Suprapubic skin (tissue), 4 donors: ENCODE measurements at regions not wholly inside any gene's neighbourhood (a gene's known extent, or its start where the extent isn't known, plus 50 kb on each side); places are given as distances from the start of the nearest gene placed in this dataset.

Experiments used
- CTCF ChIP-seq, 2 donors: fragments of 200-600 bp in 1 of 2; fragments of 450-650 bp in 1 of 2; sonication (generic) in 1 of 2; IDR thresholded peaks; one replicate each; pipeline ENCODE4 v1.5.1; 2016 to 2019; ENCODE audit warnings: antibody characterized with exemption in 2 of 2, mild to moderate bottlenecking in 1 of 2, moderate library complexity in 1 of 2
- EP300 ChIP-seq: sonication (generic); formaldehyde crosslinking; IDR thresholded peaks from one replicate; pipeline ENCODE4 v1.6.1; 2017; ENCODE audit warnings: antibody characterized with exemption
- POLR2A ChIP-seq, 2 donors: fragments of 450-650 bp; IDR thresholded peaks; one replicate each; pipeline ENCODE4 v1.6.1; 2017; ENCODE audit warnings: antibody characterized with exemption in 2 of 2, mild to moderate bottlenecking in 2 of 2, moderate library complexity in 2 of 2
- POLR2AphosphoS5 ChIP-seq, 3 donors: sonication (generic); formaldehyde crosslinking; IDR thresholded peaks; one replicate each; pipeline ENCODE4 v1.6.1; 2017; ENCODE audit warnings: antibody characterized with exemption in 3 of 3

GRCh38 chr3:118526758-118527513 lies 507.7 kb downstream of the IGSF11 start:
- TF ChIP-seq POLR2AphosphoS5 (IDR thresholded peaks at IDR 0.05) (no peak), POLR2A (IDR thresholded peaks at IDR 0.05) (no peak), CTCF (IDR thresholded peaks at IDR 0.05) (no peak), EP300 (no peak)
